PC-9 (cell line): ENCODE measurements at regions not wholly inside any gene's neighbourhood (a gene's known extent, or its start where the extent isn't known, plus 50 kb on each side); places are given as distances from the start of the nearest gene placed in this dataset.

Experiments
- EZH2 ChIP-seq: fragments of 200-600 bp; sonication (generic); IDR thresholded peaks from 2 replicates; pipeline ENCODE4 v1.8.0; 2017; ENCODE audit warnings: antibody characterized with exemption, low read depth
- TF ChIP-seq, protein P1 (sequence below): fragments of 200-600 bp; sonication (generic); conservative IDR thresholded peaks from 2 replicates; pipeline ENCODE4 v1.6.1; 2017; ENCODE audit warnings: mixed run types, antibody characterized with exemption, mild to moderate bottlenecking, moderate library complexity

- TF ChIP-seq, protein P1, sequence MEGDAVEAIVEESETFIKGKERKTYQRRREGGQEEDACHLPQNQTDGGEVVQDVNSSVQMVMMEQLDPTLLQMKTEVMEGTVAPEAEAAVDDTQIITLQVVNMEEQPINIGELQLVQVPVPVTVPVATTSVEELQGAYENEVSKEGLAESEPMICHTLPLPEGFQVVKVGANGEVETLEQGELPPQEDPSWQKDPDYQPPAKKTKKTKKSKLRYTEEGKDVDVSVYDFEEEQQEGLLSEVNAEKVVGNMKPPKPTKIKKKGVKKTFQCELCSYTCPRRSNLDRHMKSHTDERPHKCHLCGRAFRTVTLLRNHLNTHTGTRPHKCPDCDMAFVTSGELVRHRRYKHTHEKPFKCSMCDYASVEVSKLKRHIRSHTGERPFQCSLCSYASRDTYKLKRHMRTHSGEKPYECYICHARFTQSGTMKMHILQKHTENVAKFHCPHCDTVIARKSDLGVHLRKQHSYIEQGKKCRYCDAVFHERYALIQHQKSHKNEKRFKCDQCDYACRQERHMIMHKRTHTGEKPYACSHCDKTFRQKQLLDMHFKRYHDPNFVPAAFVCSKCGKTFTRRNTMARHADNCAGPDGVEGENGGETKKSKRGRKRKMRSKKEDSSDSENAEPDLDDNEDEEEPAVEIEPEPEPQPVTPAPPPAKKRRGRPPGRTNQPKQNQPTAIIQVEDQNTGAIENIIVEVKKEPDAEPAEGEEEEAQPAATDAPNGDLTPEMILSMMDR = no peak
- TF ChIP-seq EZH2 = no peak
Observed at GRCh38 chr11:86185381-86185750, 59.2 kb upstream of the EED start.
